K562 (cell line): ENCODE measurements at regions not wholly inside any gene's neighbourhood (a gene's known extent, or its start where the extent isn't known, plus 50 kb on each side); places are given as distances from the start of the nearest gene placed in this dataset.

Experiments
- ATAC-seq: fragments of 200-7000 bp; cut with Tn5 transposase; 3 replicates; pipeline ENCODE4 v1.9.1; 2020; ENCODE audit warnings: moderate library complexity
- BruUV-seq: library from RNA; stranded (reverse); fragments of 400-500 nt; replicated peaks from 2 replicates; lab custom pipeline; 2021; lab: Mats Ljungman, UMichigan
- CTCF ChIA-PET: fragments of 300-600 bp; formaldehyde crosslinking; extraction: SDS; loops from one replicate; lab custom pipeline; 2021; ENCODE audit warnings: low intra/inter-chr PET ratio; lab: Yijun Ruan, JAX
- POLR2A ChIA-PET: fragments of 300-600, 350-650 bp; sonication (Branson Sonifier 250); formaldehyde crosslinking; extraction: SDS; loops from one replicate; lab custom pipeline; 2021; ENCODE audit warnings: antibody characterized with exemption, inconsistent platforms; lab: Yijun Ruan, JAX
- DNase-seq, 4 experiments: peaks; one replicate each; pipeline versions ENCODE4 v3.0.0 to v3.0.0-alpha.2; 2011 to 2018; ENCODE audit warnings: low spot score in 3 of 4, mixed read lengths in 3 of 4; ENCODE audit errors: extremely low read depth in 1 of 4
- FAIRE-seq: peaks from 2 replicates; lab custom pipeline; 2011; peaks lifted over from hg19 to GRCh38; lab: Jason Lieb, UNC
- H2AFZ ChIP-seq: 2 replicates; pipeline ENCODE4 v1.6.0; 2011; ENCODE audit warnings: low read depth, low read length, control low read depth, inconsistent platforms
- H3K27ac ChIP-seq: fragments of 200-600 bp; 3 replicates; pipeline ENCODE4 v1.8.0; 2011; ENCODE audit warnings: low read depth, mild to moderate bottlenecking, control low read depth, inconsistent platforms, low read length, moderate library complexity, mixed read lengths; ENCODE audit errors: extremely low read depth
- H3K27me3 ChIP-seq, 2 experiments: fragments of 300-600 bp in 1 of 2; 2 replicates in 1 of 2; 3 replicates in 1 of 2; pipeline versions ENCODE4 v1.6.0 to v1.8.0; 2011; ENCODE audit warnings: inconsistent platforms in 2 of 2, low read length in 2 of 2, mild to moderate bottlenecking in 1 of 2, mixed read lengths in 1 of 2, moderate library complexity in 1 of 2; ENCODE audit not compliant: control insufficient read depth in 2 of 2, insufficient read depth in 2 of 2
- H3K36me3 ChIP-seq: fragments of 300-600 bp; 3 replicates; pipeline ENCODE4 v1.8.0; 2011; ENCODE audit warnings: mild to moderate bottlenecking, low read length, inconsistent platforms; ENCODE audit not compliant: control insufficient read depth, insufficient read depth
- H3K4me1 ChIP-seq, 2 experiments: fragments of 200-600 bp in 1 of 2; replicated peaks in 1 of 2; 2 replicates in 1 of 2; 3 replicates in 1 of 2; pipeline versions ENCODE4 v1.5.1 to v1.8.0; 2011; ENCODE audit warnings: inconsistent platforms in 2 of 2, low read length in 2 of 2, mild to moderate bottlenecking in 1 of 2, mixed read lengths in 1 of 2, moderate library complexity in 1 of 2; ENCODE audit not compliant: control insufficient read depth in 2 of 2, insufficient read depth in 2 of 2
- H3K4me2 ChIP-seq: 2 replicates; pipeline ENCODE4 v1.6.1; 2011; ENCODE audit warnings: low read length, control low read depth, inconsistent platforms, mixed read lengths; ENCODE audit not compliant: insufficient read depth
- H3K4me3 ChIP-seq: fragments of 200-600 bp; sonication (generic), shearing (Covaris generic); 2 replicates; pipeline ENCODE4 v1.5.1; 2016; ENCODE audit warnings: control low read depth, inconsistent platforms
- H3K79me2 ChIP-seq: fragments of 200-600 bp; 3 replicates; pipeline ENCODE4 v1.8.0; 2011; ENCODE audit warnings: low read length, inconsistent platforms; ENCODE audit not compliant: control insufficient read depth, insufficient read depth
- H3K9ac ChIP-seq, 2 experiments: 2 replicates each; pipeline versions ENCODE4 v1.6.0 to v1.6.1; 2011; ENCODE audit warnings: low read depth in 2 of 2, low read length in 2 of 2, control low read depth in 1 of 2, inconsistent platforms in 1 of 2, mild to moderate bottlenecking in 1 of 2, mixed read lengths in 1 of 2; ENCODE audit not compliant: insufficient read depth in 1 of 2
- H3K9me1 ChIP-seq: one replicate; pipeline ENCODE4 v1.6.0; 2011; ENCODE audit warnings: inconsistent platforms, mild to moderate bottlenecking, low read length, moderate library complexity; ENCODE audit not compliant: control insufficient read depth, insufficient read depth
- H3K9me3 ChIP-seq: replicated peaks from 2 replicates; pipeline ENCODE4 v1.5.1; 2011; ENCODE audit warnings: low read depth, low read length, inconsistent platforms; ENCODE audit not compliant: control insufficient read depth, insufficient read depth
- H4K20me1 ChIP-seq: replicated peaks from 2 replicates; pipeline ENCODE4 v1.6.1; 2011; ENCODE audit warnings: low read length, inconsistent platforms, mixed read lengths; ENCODE audit not compliant: control insufficient read depth, insufficient read depth
- HCFC1 ChIP-seq: IDR thresholded peaks from 2 replicates; pipeline ENCODE4 v1.6.1; 2012; ENCODE audit warnings: low read depth, low read length, improper control_type of control experiment
- PURB ChIP-seq: sonication (generic); formaldehyde crosslinking; IDR thresholded peaks from 2 replicates; pipeline ENCODE4 v1.9.0; 2021; ENCODE audit warnings: low read depth, mild to moderate bottlenecking, missing genetic modification reagents
- ZBTB11 ChIP-seq, 3 experiments: fragments of 200-800 bp in 1 of 3; fragments of 250-450 bp in 1 of 3; fragments of 450-650 bp in 1 of 3; sonication (Bioruptor Pico) in 1 of 3; sonication (Bioruptor generic) in 1 of 3; formaldehyde crosslinking in 1 of 3; IDR thresholded peaks; 2 replicates each; pipeline versions ENCODE4 v1.6.1 to v1.8.0; 2016 to 2022; ENCODE audit warnings: mild to moderate bottlenecking in 2 of 3, missing genetic modification characterization in 2 of 3, missing compliant biosample characterization in 1 of 3, moderate library complexity in 1 of 3
- WGBS: fragments of 100-300 bp; shearing (Covaris generic); methylation state at CpG from one replicate; pipeline ENCODE4 v1.1.6; 2016; ENCODE audit warnings: low coverage, mixed read lengths; ENCODE audit not compliant: insufficient coverage; ENCODE audit errors: missing lambda C conversion rate; 5-methylcytosine and 5-hydroxymethylcytosine counted together
- in situ Hi-C: fragments of 300-500 bp; cut with MboI; formaldehyde crosslinking; loops from 4 replicates; pipeline ENCODE4 v1.15.0; 2018; ENCODE audit warnings: inconsistent platforms, mixed read lengths
- intact Hi-C: fragments of 100-400 bp; cut with micrococcal nuclease; formaldehyde crosslinking; loops from 2 replicates; pipeline ENCODE4 v1.14.2; 2022

- DNase-seq, result no peak
- no peak overlapping the region for H2AFZ ChIP-seq
- no peak for FAIRE-seq
- no peaks in the 10 kb centered on the region for H3K27me3 ChIP-seq
- no peak overlapping the region for H3K4me2 ChIP-seq
- H3K36me3 ChIP-seq, result no peaks in the 10 kb centered on the region
- ChIA-PET POLR2A (no interaction called here), CTCF (no interaction called here)
- H4K20me1 ChIP-seq, result no peaks in the 10 kb centered on the region
- H3K27ac ChIP-seq, result no peak overlapping the region
- H3K4me1 ChIP-seq, result peaks cover 3 to 18% of the 10 kb centered on the region in 2 experiments; a peak in 3 of 5 replicates
- H3K9me3 ChIP-seq, result no peaks in the 10 kb centered on the region; the same call in 1 of the 2 replicates
- 45% methylated on average over 5 of the region's 5 CpGs for WGBS
- no peaks in the 10 kb centered on the region for H3K9me1 ChIP-seq
- H3K4me3 ChIP-seq, result no peak overlapping the region
- TF ChIP-seq ZBTB11 (CRISPR knock-in tag; IDR thresholded peaks at IDR 0.05) (no peak), HCFC1 (no peak), PURB (CRISPR knock-in tag) (no peak)
- in situ Hi-C loops, result no loop called here
- no peaks in the 10 kb centered on the region for H3K79me2 ChIP-seq
- no TSS peak for BruUV-seq
- intact Hi-C loops, result no loop called here
- no peak overlapping the region for H3K9ac ChIP-seq
- no peak for ATAC-seq
Measured at GRCh38 chr10:80719935-80720334, 182.2 kb downstream of the SH2D4B start.
